Heart right ventricle (tissue), 16 donors: ENCODE measurements at regions not wholly inside any gene's neighbourhood (a gene's known extent, or its start where the extent isn't known, plus 50 kb on each side); places are given as distances from the start of the nearest gene placed in this dataset.

Experiments
- ATAC-seq, 8 donors: fragments of 200-7000 bp; cut with Tn5 transposase; one replicate each; pipeline ENCODE4 v1.9.1; 2020; ENCODE audit warnings: mild to moderate bottlenecking in 8 of 8, moderate library complexity in 8 of 8, moderate number of reproducible peaks in 1 of 8
- DNase-seq, 2 donors: peaks; one replicate each; pipeline ENCODE4 v3.0.0-alpha.2; 2020
- H3K27ac ChIP-seq, 10 donors: fragments of 200-600 bp; sonication (generic) in 2 of 10; one replicate each; pipeline versions ENCODE4 v1.5.0 to v1.8.0; 2020 to 2022; ENCODE audit warnings: mild to moderate bottlenecking in 3 of 10
- H3K27me3 ChIP-seq, 7 donors: fragments of 200-600 bp; one replicate each; pipeline ENCODE4 v1.8.0; 2021 to 2022; ENCODE audit warnings: mild to moderate bottlenecking in 2 of 7
- H3K36me3 ChIP-seq, 9 donors: fragments of 200-600 bp; sonication (generic) in 1 of 9; one replicate each; pipeline versions ENCODE4 v1.5.0 to v1.8.0; 2020 to 2022; ENCODE audit warnings: mild to moderate bottlenecking in 2 of 9
- H3K4me1 ChIP-seq, 9 donors: fragments of 200-600 bp; sonication (generic) in 1 of 9; one replicate each; pipeline versions ENCODE4 v1.5.0 to v1.8.0; 2020 to 2022; ENCODE audit warnings: mild to moderate bottlenecking in 4 of 9
- H3K4me3 ChIP-seq, 10 donors: fragments of 200-600 bp; sonication (generic) in 2 of 10; one replicate each; pipeline versions ENCODE4 v1.5.0 to v1.8.0; 2020 to 2022; ENCODE audit warnings: mild to moderate bottlenecking in 7 of 10, moderate library complexity in 2 of 10
- H3K9me3 ChIP-seq, 11 donors: fragments of 200-600 bp in 10 of 11; sonication (generic) in 2 of 11; one replicate each; pipeline versions ENCODE4 v1.5.0 to v1.8.0; 2013 to 2022; ENCODE audit warnings: mild to moderate bottlenecking in 2 of 11, control low read depth in 1 of 11, moderate library complexity in 1 of 11
- WGBS, 2 donors: extraction: QIAGEN DNeasy Blood & Tissue Kit; methylation state at CpG; one replicate each; pipeline ENCODE4 v1.1.7; 2013; ENCODE audit warnings: inconsistent platforms in 1 of 2; 5-methylcytosine and 5-hydroxymethylcytosine counted together
- intact Hi-C, 10 donors: fragments of 100-400 bp; cut with DNase I; formaldehyde crosslinking; loops; one replicate each; pipeline versions ENCODE4 v1.11.1 to v1.14.2; 2022
- TF ChIP-seq, protein P1 (sequence below), 9 donors: fragments of 200-600 bp; sonication (generic) in 2 of 9; IDR thresholded peaks; one replicate each; pipeline versions ENCODE4 v1.5.0 to v1.8.0; 2021 to 2022; ENCODE audit warnings: antibody characterized with exemption in 9 of 9, mild to moderate bottlenecking in 5 of 9, moderate library complexity in 1 of 9
- donor health status: Arrhythmogenic right ventricular cardiomyopathy.
- donor health status: ischemic (EF 13 %, LVEDD 7.1; RV severe dilation, severe dysfunction).
- donor health status: healthy with polysubstance abuse.
- donor health status: DM: no; HTN: yes; CAD: no.
- donor health status: DM: no; HTN: no; CAD: no.
- donor health status: ischemic (EF 25% LVEDD 6.9; RV normal size, moderate dysfunction).
- donor health status: ischemic (EF 25% LVEDD 5.7; RV mildly dilated, moderate dysfunction).
- donor health status: healthy.
- donor health status: DM: yes; HTN: yes; CAD: no.
- donor health status: Ischemic cardiomyopathy.
- donor health status: ischemic (EF 35%, LVEDD 5.7; RV mildly dilated, moderate dysfunction).
- donor health status: nonischemic (EF 11% LVEDD 7.7; RV severe dilation, severe dysfunction).
- donor health status: DM: yes; HTN: yes; CAD: no.
- donor health status: PGD.
- donor health status: ischemic (EF 29% LVEDD 5.4; RV normal size, mild dysfunction).
- donor health status: nonischemic (EF 23%, LVEDD 6.1; RV moderate dilation, normal function).

- H3K4me1 ChIP-seq: peaks cover 0 to 58% (median 0%) of the 10 kb centered on the region in 9 donors
- no peaks in the 10 kb centered on the region for H3K36me3 ChIP-seq
- ATAC-seq (no peak), DNase-seq (no peak)
- no peaks in the 10 kb centered on the region for H3K9me3 ChIP-seq
- no peak overlapping the region for H3K4me3 ChIP-seq
- 76% methylated on average over 10 of the region's 10 CpGs for WGBS, 2 donors
- peak overlapping the region in 2 of 10 donors; percentile 51 to 86 for H3K27ac ChIP-seq
- H3K27me3 ChIP-seq: no peaks in the 10 kb centered on the region
- intact Hi-C loops: no loop called here
- TF ChIP-seq, protein P1, sequence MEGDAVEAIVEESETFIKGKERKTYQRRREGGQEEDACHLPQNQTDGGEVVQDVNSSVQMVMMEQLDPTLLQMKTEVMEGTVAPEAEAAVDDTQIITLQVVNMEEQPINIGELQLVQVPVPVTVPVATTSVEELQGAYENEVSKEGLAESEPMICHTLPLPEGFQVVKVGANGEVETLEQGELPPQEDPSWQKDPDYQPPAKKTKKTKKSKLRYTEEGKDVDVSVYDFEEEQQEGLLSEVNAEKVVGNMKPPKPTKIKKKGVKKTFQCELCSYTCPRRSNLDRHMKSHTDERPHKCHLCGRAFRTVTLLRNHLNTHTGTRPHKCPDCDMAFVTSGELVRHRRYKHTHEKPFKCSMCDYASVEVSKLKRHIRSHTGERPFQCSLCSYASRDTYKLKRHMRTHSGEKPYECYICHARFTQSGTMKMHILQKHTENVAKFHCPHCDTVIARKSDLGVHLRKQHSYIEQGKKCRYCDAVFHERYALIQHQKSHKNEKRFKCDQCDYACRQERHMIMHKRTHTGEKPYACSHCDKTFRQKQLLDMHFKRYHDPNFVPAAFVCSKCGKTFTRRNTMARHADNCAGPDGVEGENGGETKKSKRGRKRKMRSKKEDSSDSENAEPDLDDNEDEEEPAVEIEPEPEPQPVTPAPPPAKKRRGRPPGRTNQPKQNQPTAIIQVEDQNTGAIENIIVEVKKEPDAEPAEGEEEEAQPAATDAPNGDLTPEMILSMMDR (IDR thresholded peaks at IDR 0.05): no peak
These were observed 298.0 kb upstream of the PROK2 start for GRCh38 chr3:72082776-72083462.

GRCh38 chr3:72082186-72082715 lies 297.3 kb upstream of the PROK2 start:
- intact Hi-C loops: no loop called here
- H3K4me3 ChIP-seq: no peak overlapping the region
- peak in 7 of 8 donors; percentile 66 to 88 (median 71) for ATAC-seq

DNA sequence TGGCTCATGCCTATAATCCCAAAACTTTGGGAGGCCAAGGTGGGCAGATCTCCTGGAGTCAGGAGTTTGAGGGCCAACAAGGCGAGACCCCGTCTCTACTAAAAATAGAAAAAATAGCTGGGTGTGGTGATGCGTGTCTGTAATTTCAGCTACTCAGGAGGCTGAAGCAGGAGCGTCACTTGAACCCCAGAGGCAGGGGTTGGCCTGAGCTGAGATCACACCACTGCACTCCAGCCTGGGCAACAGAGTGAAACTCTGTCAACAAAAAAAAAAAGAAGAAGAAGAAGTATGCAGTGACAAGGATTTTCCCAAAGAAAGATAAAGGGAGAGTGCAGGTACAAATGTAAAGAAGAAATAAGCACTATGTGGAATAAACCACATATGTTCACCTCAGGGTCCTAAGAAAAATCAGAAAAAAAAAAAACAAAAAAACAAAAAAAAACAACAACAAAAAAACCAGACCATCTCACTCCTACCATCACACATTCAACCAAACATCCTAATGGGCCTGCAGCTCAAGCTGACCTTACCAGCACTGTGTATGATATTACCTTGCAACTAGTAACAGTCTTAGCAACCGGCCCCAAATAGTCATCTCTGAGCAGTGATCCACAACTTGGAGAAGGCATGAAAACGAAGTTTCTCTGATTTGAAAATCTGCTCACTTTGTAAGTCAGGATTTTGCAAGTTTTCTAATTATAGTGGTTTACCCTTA lies 296.7 kb upstream of the PROK2 start:
- H3K27me3 ChIP-seq: no peaks in the 10 kb centered on the region
- H3K36me3 ChIP-seq: no peaks in the 10 kb centered on the region
- H3K9me3 ChIP-seq: peaks cover 0 to 5% (median under 1%) of the 10 kb centered on the region in 11 donors
- TF ChIP-seq, protein P1 (IDR thresholded peaks at IDR 0.05): no peak
- ATAC-seq: no peak
- intact Hi-C loops: no loop called here
- no peak for DNase-seq
- peak overlapping the region in 2 of 10 donors; percentile 2 to 86 for H3K27ac ChIP-seq
- WGBS, 2 donors: 90 to 93% methylated on average over 6 of the region's 6 CpGs
- peaks cover 0 to 58% (median 0%) of the 10 kb centered on the region in 9 donors for H3K4me1 ChIP-seq
- H3K4me3 ChIP-seq: no peak overlapping the region

More at GRCh38 chr3:72082186-72082715, 297.3 kb upstream of the PROK2 start:
- no peak for DNase-seq
- WGBS, 2 donors: 54 to 55% methylated on average over 8 of the region's 8 CpGs
- peaks cover 0 to 64% (median 0%) of the 10 kb centered on the region in 9 donors for H3K4me1 ChIP-seq
- H3K27ac ChIP-seq: peak overlapping the region in 2 of 10 donors; percentile 51 to 86
- H3K9me3 ChIP-seq: no peaks in the 10 kb centered on the region
- TF ChIP-seq, protein P1 (IDR thresholded peaks at IDR 0.05): no peak
- no peaks in the 10 kb centered on the region for H3K27me3 ChIP-seq
- H3K36me3 ChIP-seq: no peaks in the 10 kb centered on the region

GRCh38 chr3:72080800-72081199 lies 295.9 kb upstream of the PROK2 start:
- 92 to 93% methylated on average over 5 of the region's 5 CpGs for WGBS, 2 donors
- Histone ChIP-seq H3K27ac (peak overlapping the region in 1 of 10 donors; percentile 61), H3K4me1 (peaks cover 0 to 49% (median 0%) of the 10 kb centered on the region in 9 donors), H3K4me3 (no peak overlapping the region), H3K9me3 (peaks cover 0 to 14% (median 3%) of the 10 kb centered on the region in 11 donors), H3K36me3 (no peaks in the 10 kb centered on the region), H3K27me3 (no peaks in the 10 kb centered on the region)
- intact Hi-C loops: no loop called here
- ATAC-seq (no peak), DNase-seq (no peak)
- TF ChIP-seq, protein P1 (IDR thresholded peaks at IDR 0.05): no peak
